GM23338 (cell line): ENCODE measurements at regions not wholly inside any gene's neighbourhood (a gene's known extent, or its start where the extent isn't known, plus 50 kb on each side); places are given as distances from the start of the nearest gene placed in this dataset.

Experiments
- ATAC-seq: fragments of 200-7000 bp; cut with Tn5 transposase; 3 replicates; pipeline ENCODE4 v1.9.1; 2020
- DNase-seq: peaks from one replicate; pipeline ENCODE4 v3.0.0-alpha.2; 2015; ENCODE audit warnings: low spot score
- H2AFZ ChIP-seq: fragments of 200-600 bp; sonication (generic); 2 replicates; pipeline ENCODE4 v1.8.0; 2016; ENCODE audit warnings: antibody characterized with exemption, mild to moderate bottlenecking, moderate library complexity
- H3F3A ChIP-seq: fragments of 200-600 bp; sonication (generic); replicated peaks from 2 replicates; pipeline ENCODE4 v1.8.0; 2017; ENCODE audit warnings: antibody characterized with exemption, mixed run types, low read depth
- H3K27ac ChIP-seq: fragments of 200-600 bp; sonication (generic); 2 replicates; pipeline ENCODE4 v1.6.1; 2016; ENCODE audit warnings: low read depth
- H3K27me3 ChIP-seq: fragments of 200-600 bp; sonication (generic); 2 replicates; pipeline ENCODE4 v1.8.0; 2016; ENCODE audit warnings: mild to moderate bottlenecking, mixed run types, moderate library complexity; ENCODE audit not compliant: insufficient read depth
- H3K36me3 ChIP-seq: fragments of 200-600 bp; sonication (generic); 2 replicates; pipeline ENCODE4 v1.8.0; 2016; ENCODE audit warnings: mild to moderate bottlenecking; ENCODE audit not compliant: insufficient read depth
- H3K4me1 ChIP-seq: fragments of 200-600 bp; sonication (generic); 2 replicates; pipeline ENCODE4 v1.8.0; 2016; ENCODE audit warnings: mild to moderate bottlenecking, moderate library complexity; ENCODE audit not compliant: insufficient read depth
- H3K4me2 ChIP-seq: fragments of 200-600 bp; sonication (generic); 2 replicates; pipeline ENCODE4 v1.7.1; 2017; ENCODE audit warnings: mixed run types
- H3K4me3 ChIP-seq: fragments of 200-600 bp; sonication (generic); 2 replicates; pipeline ENCODE4 v1.6.1; 2016; ENCODE audit warnings: mixed run types
- H3K79me2 ChIP-seq: fragments of 200-600 bp; sonication (generic); replicated peaks from 2 replicates; pipeline ENCODE4 v1.8.0; 2017; ENCODE audit warnings: mild to moderate bottlenecking; ENCODE audit not compliant: insufficient read depth
- H3K9me2 ChIP-seq: fragments of 200-600 bp; sonication (generic); 2 replicates; pipeline ENCODE4 v1.8.0; 2017; ENCODE audit not compliant: insufficient read depth
- H4K20me1 ChIP-seq: fragments of 200-600 bp; sonication (generic); replicated peaks from 2 replicates; pipeline ENCODE4 v1.8.0; 2017; ENCODE audit warnings: mild to moderate bottlenecking; ENCODE audit not compliant: insufficient read depth
- H3K27ac Mint-ChIP-seq: 2 replicates; pipeline ENCODE4 v1.8.0; 2020; ENCODE audit warnings: inconsistent platforms, mild to moderate bottlenecking, moderate library complexity, mixed read lengths
- H3K27me3 Mint-ChIP-seq: 3 replicates; pipeline ENCODE4 v1.8.0; 2022; ENCODE audit warnings: low read depth, mild to moderate bottlenecking, moderate library complexity, mixed read lengths, inconsistent platforms; ENCODE audit not compliant: insufficient read depth, poor library complexity
- H3K36me3 Mint-ChIP-seq: 3 replicates; pipeline ENCODE4 v1.8.0; 2021; ENCODE audit warnings: low read depth, mild to moderate bottlenecking, inconsistent platforms, moderate library complexity, mixed read lengths
- H3K4me1 Mint-ChIP-seq: 3 replicates; pipeline ENCODE4 v1.8.0; 2020; ENCODE audit warnings: mild to moderate bottlenecking, inconsistent platforms, mixed read lengths
- H3K4me3 Mint-ChIP-seq: 3 replicates; pipeline ENCODE4 v1.8.0; 2021; ENCODE audit warnings: moderate library complexity, mild to moderate bottlenecking, inconsistent platforms, mixed read lengths
- H3K9me3 Mint-ChIP-seq: 3 replicates; pipeline ENCODE4 v1.8.0; 2020; ENCODE audit warnings: moderate library complexity, mild to moderate bottlenecking, inconsistent platforms, mixed read lengths
- CREB1 ChIP-seq: fragments of 250-450 bp; sonication (Bioruptor Pico); IDR thresholded peaks from 2 replicates; pipeline ENCODE4 v1.5.0; 2020; ENCODE audit warnings: low read depth, mild to moderate bottlenecking, moderate library complexity
- EZH2phosphoT487 ChIP-seq: fragments of 200-600 bp; sonication (generic); IDR thresholded peaks from one replicate; pipeline ENCODE4 v1.8.1; 2018; ENCODE audit warnings: antibody characterized with exemption; ENCODE audit not compliant: unreplicated experiment
- JUNB ChIP-seq: IDR thresholded peaks from one replicate; pipeline ENCODE4 v1.6.1; 2016; ENCODE audit warnings: antibody characterized with exemption; ENCODE audit not compliant: unreplicated experiment
- ZNF331 ChIP-seq: fragments of 250-450 bp; sonication (Bioruptor Pico); IDR thresholded peaks from 2 replicates; pipeline ENCODE4 v1.5.0; 2020; ENCODE audit warnings: low read depth, mild to moderate bottlenecking, moderate library complexity
- TF ChIP-seq, protein P1 (sequence below), 2 experiments: fragments of 200-600 bp in 1 of 2; sonication (generic) in 1 of 2; conservative IDR thresholded peaks; 2 replicates each; pipeline versions ENCODE4 v1.5.1 to v1.6.1; 2016 to 2017; ENCODE audit warnings: antibody characterized with exemption in 2 of 2, low read depth in 2 of 2, mild to moderate bottlenecking in 2 of 2, moderate library complexity in 1 of 2
- TF ChIP-seq, protein P2 (sequence below): IDR thresholded peaks from one replicate; pipeline ENCODE4 v1.6.1; 2018; ENCODE audit warnings: antibody characterized with exemption; ENCODE audit not compliant: unreplicated experiment

DNA sequence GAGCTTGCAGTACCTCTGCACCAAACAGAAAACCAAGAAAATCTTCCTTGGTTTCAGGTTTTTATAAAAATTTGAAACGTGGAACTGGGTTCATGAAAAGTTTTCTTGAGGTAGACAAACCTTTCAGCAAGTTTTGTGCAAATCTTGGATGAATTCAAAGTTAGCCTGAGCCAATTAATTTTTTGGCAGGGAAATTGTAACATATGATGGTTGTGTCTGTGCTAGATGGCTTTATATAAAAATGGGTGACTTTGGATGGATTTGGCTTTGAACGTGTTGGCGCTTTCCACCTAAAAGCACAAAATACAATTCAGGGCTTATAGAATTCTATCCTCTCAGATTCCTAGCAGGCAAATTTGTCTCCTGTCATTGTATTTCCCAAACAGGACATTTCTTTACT, 524.4 kb downstream of the CAAP1 start:
- Histone ChIP-seq H4K20me1 (no peaks in the 10 kb centered on the region), H3K27me3 (no peaks in the 10 kb centered on the region), H3K4me3 (no peak overlapping the region), H3F3A (no peaks in the 10 kb centered on the region), H3K4me2 (no peak overlapping the region), H3K36me3 (no peaks in the 10 kb centered on the region), H3K4me1 (no peaks in the 10 kb centered on the region), H3K9me2 (no peaks in the 10 kb centered on the region), H3K79me2 (no peaks in the 10 kb centered on the region), H2AFZ (no peak overlapping the region), H3K27ac (no peak overlapping the region)
- H3K36me3 Mint-ChIP-seq = no peaks in the 10 kb centered on the region
- H3K27me3 Mint-ChIP-seq = no peaks in the 10 kb centered on the region
- DNase-seq (no peak), ATAC-seq (no peak)
- no peaks in the 10 kb centered on the region; the same call in 2 of the 3 replicates for H3K4me1 Mint-ChIP-seq
- H3K27ac Mint-ChIP-seq = no peak overlapping the region
- H3K4me3 Mint-ChIP-seq = no peak overlapping the region
- TF ChIP-seq, protein P1, sequence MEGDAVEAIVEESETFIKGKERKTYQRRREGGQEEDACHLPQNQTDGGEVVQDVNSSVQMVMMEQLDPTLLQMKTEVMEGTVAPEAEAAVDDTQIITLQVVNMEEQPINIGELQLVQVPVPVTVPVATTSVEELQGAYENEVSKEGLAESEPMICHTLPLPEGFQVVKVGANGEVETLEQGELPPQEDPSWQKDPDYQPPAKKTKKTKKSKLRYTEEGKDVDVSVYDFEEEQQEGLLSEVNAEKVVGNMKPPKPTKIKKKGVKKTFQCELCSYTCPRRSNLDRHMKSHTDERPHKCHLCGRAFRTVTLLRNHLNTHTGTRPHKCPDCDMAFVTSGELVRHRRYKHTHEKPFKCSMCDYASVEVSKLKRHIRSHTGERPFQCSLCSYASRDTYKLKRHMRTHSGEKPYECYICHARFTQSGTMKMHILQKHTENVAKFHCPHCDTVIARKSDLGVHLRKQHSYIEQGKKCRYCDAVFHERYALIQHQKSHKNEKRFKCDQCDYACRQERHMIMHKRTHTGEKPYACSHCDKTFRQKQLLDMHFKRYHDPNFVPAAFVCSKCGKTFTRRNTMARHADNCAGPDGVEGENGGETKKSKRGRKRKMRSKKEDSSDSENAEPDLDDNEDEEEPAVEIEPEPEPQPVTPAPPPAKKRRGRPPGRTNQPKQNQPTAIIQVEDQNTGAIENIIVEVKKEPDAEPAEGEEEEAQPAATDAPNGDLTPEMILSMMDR (conservative IDR thresholded peaks at IDR 0.05; ENCODE audit: low read depth in 2 of 2) = no peak
- TF ChIP-seq, protein P2, sequence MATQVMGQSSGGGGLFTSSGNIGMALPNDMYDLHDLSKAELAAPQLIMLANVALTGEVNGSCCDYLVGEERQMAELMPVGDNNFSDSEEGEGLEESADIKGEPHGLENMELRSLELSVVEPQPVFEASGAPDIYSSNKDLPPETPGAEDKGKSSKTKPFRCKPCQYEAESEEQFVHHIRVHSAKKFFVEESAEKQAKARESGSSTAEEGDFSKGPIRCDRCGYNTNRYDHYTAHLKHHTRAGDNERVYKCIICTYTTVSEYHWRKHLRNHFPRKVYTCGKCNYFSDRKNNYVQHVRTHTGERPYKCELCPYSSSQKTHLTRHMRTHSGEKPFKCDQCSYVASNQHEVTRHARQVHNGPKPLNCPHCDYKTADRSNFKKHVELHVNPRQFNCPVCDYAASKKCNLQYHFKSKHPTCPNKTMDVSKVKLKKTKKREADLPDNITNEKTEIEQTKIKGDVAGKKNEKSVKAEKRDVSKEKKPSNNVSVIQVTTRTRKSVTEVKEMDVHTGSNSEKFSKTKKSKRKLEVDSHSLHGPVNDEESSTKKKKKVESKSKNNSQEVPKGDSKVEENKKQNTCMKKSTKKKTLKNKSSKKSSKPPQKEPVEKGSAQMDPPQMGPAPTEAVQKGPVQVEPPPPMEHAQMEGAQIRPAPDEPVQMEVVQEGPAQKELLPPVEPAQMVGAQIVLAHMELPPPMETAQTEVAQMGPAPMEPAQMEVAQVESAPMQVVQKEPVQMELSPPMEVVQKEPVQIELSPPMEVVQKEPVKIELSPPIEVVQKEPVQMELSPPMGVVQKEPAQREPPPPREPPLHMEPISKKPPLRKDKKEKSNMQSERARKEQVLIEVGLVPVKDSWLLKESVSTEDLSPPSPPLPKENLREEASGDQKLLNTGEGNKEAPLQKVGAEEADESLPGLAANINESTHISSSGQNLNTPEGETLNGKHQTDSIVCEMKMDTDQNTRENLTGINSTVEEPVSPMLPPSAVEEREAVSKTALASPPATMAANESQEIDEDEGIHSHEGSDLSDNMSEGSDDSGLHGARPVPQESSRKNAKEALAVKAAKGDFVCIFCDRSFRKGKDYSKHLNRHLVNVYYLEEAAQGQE = no peak
- TF ChIP-seq CREB1 (CRISPR knock-in tag) (no peak), JUNB (no peak), EZH2phosphoT487 (no peak), ZNF331 (CRISPR knock-in tag) (no peak)
- H3K9me3 Mint-ChIP-seq = no peaks in the 10 kb centered on the region

- H3K4me2 ChIP-seq = no peak overlapping the region
- no peaks in the 10 kb centered on the region for H3K27me3 Mint-ChIP-seq
- no peaks in the 10 kb centered on the region for H3K4me1 ChIP-seq
- no peaks in the 10 kb centered on the region for H3K9me2 ChIP-seq
- H4K20me1 ChIP-seq = no peaks in the 10 kb centered on the region
- no peak overlapping the region for H3K27ac ChIP-seq
- peaks cover 2% of the 10 kb centered on the region; the same call in 2 of the 3 replicates for H3K9me3 Mint-ChIP-seq
- ATAC-seq (no peak), DNase-seq (no peak)
- no peaks in the 10 kb centered on the region for H3K27me3 ChIP-seq
- no peak for TF ChIP-seq EZH2phosphoT487
- no peaks in the 10 kb centered on the region for H3K4me1 Mint-ChIP-seq
- no peak overlapping the region for H2AFZ ChIP-seq
- H3K4me3 Mint-ChIP-seq = no peak overlapping the region
- no peak overlapping the region for H3K4me3 ChIP-seq
- no peaks in the 10 kb centered on the region for H3K79me2 ChIP-seq
- no peaks in the 10 kb centered on the region for H3K36me3 ChIP-seq
- H3K36me3 Mint-ChIP-seq = peaks cover 2% of the 10 kb centered on the region; the same call in 1 of the 3 replicates
- no peaks in the 10 kb centered on the region for H3F3A ChIP-seq
- no peak overlapping the region for H3K27ac Mint-ChIP-seq
These were observed 531.6 kb downstream of the CAAP1 start for GRCh38 chr9:26361010-26361409.
